AG09319 (cell line): ENCODE measurements at regions not wholly inside any gene's neighbourhood (a gene's known extent, or its start where the extent isn't known, plus 50 kb on each side); places are given as distances from the start of the nearest gene placed in this dataset.

ENCODE experiments used
- DNase-seq: peaks from one replicate; pipeline ENCODE4 v3.0.0-alpha.2; 2010; ENCODE audit warnings: low read depth; ENCODE audit errors: extremely low read depth
- TF ChIP-seq, protein P1 (sequence below): IDR thresholded peaks from 2 replicates; pipeline ENCODE4 v1.5.1; 2011; ENCODE audit warnings: low read depth, mild to moderate bottlenecking, inconsistent platforms, low read length, moderate library complexity

DNA sequence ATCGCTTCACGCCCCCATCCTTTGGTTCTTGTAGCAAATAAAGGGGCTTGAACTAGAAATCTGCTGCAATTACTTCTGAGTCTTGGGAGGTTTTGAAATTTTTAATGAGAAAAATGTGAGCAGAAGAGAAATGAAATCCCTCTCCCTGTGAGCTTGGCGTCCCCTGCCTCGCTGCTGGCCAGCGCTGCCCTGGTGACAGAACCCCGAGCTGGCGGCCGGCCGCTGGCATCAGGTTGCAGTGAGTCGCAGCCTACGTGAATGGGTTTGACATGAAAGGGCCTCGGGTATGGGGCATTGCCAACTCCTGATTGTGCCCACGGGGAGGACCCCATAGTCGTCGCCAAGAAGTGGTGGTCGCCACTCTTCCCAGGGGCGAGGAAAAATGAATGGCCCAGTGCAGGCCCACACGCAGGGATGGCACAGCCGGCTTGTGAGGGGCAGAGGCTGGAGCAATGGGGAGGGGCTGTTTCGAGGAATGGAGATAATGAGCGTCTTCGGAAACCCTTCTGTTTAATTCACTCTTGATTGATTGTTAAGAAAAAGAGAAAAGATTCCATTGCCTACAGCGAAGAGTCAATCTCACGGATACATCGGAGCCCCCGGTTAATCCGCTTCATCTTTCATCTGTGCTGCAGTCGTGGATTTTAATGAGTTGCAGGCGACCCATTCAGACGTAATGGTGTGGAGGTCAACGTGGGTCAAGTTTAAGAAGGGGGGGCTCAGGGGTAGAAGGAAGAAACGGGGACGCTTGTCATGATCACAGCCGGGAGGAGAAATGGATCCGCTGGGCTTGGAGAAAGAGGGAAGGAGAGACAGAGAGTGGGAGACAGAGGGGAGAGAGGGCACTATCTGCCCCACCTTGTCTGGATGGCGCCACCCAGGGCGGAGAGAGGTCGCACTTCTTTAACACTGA is 380.1 kb downstream of the THBS2 start:
- TF ChIP-seq, protein P1, sequence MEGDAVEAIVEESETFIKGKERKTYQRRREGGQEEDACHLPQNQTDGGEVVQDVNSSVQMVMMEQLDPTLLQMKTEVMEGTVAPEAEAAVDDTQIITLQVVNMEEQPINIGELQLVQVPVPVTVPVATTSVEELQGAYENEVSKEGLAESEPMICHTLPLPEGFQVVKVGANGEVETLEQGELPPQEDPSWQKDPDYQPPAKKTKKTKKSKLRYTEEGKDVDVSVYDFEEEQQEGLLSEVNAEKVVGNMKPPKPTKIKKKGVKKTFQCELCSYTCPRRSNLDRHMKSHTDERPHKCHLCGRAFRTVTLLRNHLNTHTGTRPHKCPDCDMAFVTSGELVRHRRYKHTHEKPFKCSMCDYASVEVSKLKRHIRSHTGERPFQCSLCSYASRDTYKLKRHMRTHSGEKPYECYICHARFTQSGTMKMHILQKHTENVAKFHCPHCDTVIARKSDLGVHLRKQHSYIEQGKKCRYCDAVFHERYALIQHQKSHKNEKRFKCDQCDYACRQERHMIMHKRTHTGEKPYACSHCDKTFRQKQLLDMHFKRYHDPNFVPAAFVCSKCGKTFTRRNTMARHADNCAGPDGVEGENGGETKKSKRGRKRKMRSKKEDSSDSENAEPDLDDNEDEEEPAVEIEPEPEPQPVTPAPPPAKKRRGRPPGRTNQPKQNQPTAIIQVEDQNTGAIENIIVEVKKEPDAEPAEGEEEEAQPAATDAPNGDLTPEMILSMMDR: no peak
- DNase-seq: no peak

DNA sequence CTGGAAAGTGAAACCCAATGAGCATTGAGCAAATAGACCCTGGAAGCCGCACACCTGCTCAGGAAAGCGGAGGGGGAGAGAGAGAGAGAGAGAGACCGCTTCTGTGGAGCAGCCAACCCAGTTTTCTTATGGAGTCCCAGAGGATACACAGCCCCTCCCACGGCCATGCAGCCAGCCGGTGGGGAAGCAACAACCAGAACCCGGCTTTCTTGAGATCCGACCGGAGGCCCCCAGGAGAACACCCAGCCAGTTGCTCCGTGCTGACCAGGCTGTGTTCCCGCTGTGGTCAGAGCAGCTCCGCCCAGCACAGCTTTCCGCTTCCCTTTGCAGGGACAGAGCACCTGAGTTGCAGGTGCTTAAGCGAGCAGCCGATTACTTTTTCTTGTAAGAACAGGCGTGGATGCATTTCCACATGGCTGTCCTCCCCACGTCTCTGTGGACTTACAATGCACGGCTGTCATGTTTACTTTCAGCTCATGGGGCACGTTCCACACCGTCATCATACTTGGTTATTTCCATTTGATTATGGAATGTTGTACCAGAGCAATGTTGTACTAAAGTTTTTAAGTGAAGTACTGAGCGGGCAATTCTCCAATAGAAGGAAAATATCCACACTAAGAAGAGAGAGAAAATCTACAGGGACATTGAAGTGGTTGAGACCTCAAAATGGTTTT is 381.9 kb downstream of the THBS2 start:
- no peak for DNase-seq
- TF ChIP-seq, protein P1: no peak

DNA sequence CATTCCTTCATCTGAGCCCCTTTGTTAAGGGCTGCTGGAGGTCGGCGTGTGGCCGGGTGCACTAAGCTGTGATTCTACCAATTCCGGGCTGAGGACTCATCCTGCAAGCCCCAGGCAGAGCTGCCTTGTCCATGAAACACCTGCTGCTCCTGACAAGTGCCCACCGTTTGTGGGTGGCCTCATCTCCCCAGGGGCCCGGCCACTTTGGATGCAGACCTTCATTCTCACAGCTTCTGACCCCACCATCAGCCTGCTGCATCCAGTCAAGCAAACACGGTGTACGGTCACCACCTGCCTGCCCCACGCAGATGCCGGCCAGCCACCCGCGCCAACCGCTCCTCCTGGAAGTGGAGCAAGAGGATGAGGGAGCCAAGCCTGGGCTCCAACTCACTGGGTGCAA is 382.7 kb downstream of the THBS2 start:
- TF ChIP-seq, protein P1: no peak
- no peak for DNase-seq

DNA sequence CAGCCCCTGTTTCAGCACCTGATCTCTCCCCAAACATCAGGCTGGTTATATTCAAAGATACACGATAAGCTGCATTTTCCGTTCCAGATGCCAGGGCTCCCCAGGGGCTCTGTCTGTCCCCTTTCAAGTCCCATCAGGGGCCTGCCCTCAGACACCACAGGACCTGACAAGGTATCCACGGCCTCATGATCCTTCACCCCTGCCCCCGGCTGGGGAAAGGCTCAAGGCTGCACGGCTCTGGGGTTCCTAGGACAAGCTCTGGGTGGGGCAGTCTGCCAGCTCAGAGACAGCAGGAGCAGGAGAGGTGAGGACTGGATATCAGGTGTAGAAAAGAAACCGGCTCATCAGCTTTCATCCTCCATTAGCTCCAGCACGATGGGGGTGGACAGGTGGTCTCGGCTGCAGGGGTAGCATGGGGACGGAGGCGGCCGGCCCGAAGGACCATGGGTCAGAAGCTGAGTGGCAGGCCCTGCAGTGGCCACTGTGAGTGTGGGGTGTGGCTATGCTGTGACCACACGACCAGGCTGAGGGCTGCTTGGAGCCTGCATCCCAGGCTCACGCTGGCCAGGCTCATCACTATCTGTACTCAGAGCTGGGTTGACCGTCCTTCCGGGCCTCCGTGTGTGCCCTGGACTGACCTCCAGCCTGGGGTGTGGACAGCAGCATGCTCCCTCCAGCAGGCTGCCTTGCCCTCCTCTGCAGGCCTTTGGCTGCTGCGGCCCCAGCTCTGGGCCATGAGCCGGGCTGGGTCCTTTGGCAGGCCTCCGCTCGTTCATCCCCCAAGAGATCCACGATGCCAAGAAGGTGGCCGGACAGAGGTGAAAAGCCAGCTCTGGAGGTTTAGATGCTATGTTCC is 386.2 kb downstream of the THBS2 start:
- TF ChIP-seq, protein P1: no peak
- no peak for DNase-seq

DNA sequence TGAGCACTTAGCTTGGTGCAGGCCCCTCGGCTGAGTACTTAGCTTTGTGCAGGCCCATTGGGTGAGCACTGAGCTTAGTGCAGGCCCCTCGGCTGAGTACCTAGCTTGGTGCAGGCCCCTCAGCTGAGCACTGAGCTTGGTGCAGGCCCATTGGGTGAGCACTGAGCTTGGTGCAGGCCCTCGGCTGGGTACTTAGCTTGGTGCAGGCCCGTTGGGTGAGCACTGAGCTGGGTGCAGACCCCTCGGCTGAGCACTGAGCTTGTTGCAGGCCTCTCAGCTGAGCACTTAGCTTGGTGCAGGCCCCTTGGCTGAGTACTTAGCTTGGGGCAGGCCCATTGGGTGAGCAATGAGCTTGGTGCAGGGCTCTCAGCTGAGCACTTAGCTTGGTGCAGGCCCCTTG is 387.1 kb downstream of the THBS2 start:
- DNase-seq: no peak
- TF ChIP-seq, protein P1: no peak

DNA sequence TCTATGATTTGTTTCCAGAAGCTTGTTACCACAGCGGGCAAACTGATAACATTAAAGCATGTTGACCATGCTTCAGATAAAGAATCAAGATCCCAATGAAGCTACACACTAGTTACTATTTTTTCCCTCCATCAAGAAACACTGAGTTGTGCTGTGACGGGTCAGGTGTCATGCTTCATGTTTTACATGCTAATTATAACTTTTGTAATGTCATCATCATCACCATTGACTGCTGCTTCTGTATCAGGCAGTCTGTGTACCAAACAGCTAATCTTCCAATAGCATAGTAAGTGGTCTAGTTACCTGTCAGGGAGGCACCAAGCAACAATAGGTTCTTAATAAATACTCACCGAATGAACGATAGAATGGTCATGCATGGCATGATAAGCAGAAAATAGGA is 388.1 kb downstream of the THBS2 start:
- TF ChIP-seq, protein P1: no peak
- DNase-seq: no peak
